GM12892 (cell line): ENCODE measurements at regions not wholly inside any gene's neighbourhood (a gene's known extent, or its start where the extent isn't known, plus 50 kb on each side); places are given as distances from the start of the nearest gene placed in this dataset.

Experiments used
- DNase-seq: peaks from one replicate; pipeline ENCODE4 v3.0.0; 2011; ENCODE audit not compliant: insufficient read length
- FAIRE-seq: peaks from 2 replicates; lab custom pipeline; 2011; peaks lifted over from hg19 to GRCh38; lab: Jason Lieb, UNC
- POLR2A ChIP-seq: IDR thresholded peaks from 2 replicates; pipeline ENCODE4 v1.6.1; 2011; ENCODE audit warnings: low read depth, low read length, control low read depth
- POLR2AphosphoS5 ChIP-seq: IDR thresholded peaks from 2 replicates; pipeline ENCODE4 v1.6.1; 2011; ENCODE audit warnings: low read depth, low read length, control low read depth
- TAF1 ChIP-seq: IDR thresholded peaks from 2 replicates; pipeline ENCODE4 v1.6.1; 2011; ENCODE audit warnings: low read depth, mild to moderate bottlenecking, control low read depth, low read length, borderline replicate concordance

DNA sequence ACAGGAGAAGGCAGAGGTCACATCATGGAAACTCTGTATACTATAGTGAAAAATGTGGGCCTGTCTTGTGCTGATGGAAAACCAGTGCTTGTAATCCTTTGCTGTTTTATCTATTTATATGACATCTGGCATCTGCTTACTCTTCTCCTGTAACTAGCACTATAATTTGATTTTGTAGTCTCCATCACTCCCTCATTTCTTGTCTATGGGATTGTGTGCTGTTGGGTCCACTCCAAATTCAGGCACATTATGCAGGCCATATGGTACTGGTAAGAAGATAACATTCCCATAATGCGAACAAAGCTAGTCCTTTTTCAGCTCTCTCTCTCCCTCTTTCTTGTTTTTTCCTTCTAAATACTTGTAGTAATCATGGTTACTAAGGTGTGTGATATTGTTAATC is 581.2 kb upstream of the IGFBP7 start:
- FAIRE-seq (no peak), DNase-seq (no peak)
- TF ChIP-seq POLR2AphosphoS5 = no peak
- TF ChIP-seq TAF1 = no peak
- TF ChIP-seq POLR2A = no peak

- TF ChIP-seq POLR2AphosphoS5 (no peak), POLR2A (no peak), TAF1 (no peak)
- DNase-seq = no peak
- no peak for FAIRE-seq
Measured at GRCh38 chr4:57689693-57690205, 579.6 kb upstream of the IGFBP7 start.

- FAIRE-seq (no peak), DNase-seq (no peak)
- TF ChIP-seq TAF1 = no peak
- TF ChIP-seq POLR2A = no peak
- TF ChIP-seq POLR2AphosphoS5 = no peak
Measured at GRCh38 chr4:57682275-57682674, 572.1 kb upstream of the IGFBP7 start.

DNA sequence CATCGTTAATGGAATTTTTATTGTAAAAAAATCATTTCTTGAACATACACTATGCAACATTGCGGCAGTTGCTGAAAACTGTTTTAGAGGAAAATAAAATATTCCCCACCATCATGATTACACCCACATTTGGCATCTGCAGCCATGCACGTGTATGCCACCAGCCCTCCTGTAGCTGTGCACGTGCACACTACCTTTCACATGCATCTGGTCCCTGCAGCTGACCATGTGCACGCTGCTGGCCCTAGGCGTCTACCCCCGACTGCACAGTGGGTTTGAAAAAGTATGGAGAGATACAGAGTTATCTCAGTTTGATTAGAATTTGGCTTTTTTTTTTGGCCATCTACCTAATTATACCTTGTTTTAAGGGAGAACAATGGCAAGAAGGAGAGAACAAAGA is 569.8 kb upstream of the IGFBP7 start:
- no peak for TF ChIP-seq POLR2AphosphoS5
- no peak for TF ChIP-seq POLR2A
- TF ChIP-seq TAF1 = no peak
- FAIRE-seq (no peak), DNase-seq (no peak)

GRCh38 chr4:57676394-57676793 is 566.2 kb upstream of the IGFBP7 start:
- no peak for DNase-seq
- FAIRE-seq = no peak
- no peak for TF ChIP-seq TAF1
- TF ChIP-seq POLR2AphosphoS5 = no peak
- no peak for TF ChIP-seq POLR2A

DNA sequence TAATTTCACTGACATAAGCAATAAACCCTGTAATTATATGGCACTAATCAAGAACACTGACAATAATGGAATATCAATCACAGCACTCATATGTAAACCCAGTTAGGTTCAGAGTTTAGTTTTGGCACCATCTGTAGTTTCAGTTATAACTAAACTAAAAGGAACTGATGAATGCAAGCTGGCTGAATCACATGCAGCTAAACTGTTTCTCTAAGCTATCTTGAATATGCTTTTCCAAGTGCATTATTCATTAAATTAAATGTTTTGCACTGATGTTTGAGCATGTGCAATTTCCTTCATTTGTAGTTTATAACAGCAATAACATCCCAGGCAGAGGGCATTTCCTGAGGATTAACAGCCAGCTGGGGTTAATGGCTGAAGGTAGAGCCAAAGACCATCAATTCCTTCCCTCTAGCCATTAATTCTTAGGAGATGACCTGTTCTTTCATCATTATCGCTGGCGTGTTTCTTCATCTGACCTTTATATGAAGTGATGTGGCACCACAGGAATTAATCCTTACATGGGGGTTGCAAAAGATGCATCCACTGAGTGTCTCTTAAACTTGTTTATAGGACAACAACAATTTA is 562.8 kb upstream of the IGFBP7 start:
- FAIRE-seq = no peak
- no peak for DNase-seq
- TF ChIP-seq POLR2AphosphoS5 (no peak), POLR2A (no peak), TAF1 (no peak)

DNA sequence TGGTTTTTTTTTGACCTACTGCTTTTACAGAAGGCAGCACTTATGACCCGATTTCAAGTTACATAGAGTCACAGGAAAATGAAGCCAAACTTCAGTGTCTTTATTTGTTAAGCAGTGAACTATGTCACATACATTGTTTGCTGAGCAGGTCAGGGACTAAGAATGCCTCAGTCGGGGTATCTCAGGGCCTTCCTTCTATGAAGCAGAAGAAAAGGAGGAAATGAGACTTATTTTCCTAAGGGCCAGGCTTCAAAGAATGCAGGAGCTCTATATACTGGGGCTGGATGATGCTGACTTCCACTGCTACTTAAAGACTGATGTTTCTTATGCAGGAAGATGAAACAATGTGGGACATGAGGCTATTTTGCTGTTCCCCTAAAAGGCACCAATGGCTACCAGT is 558.4 kb upstream of the IGFBP7 start:
- FAIRE-seq (no peak), DNase-seq (no peak)
- TF ChIP-seq POLR2A (no peak), POLR2AphosphoS5 (no peak), TAF1 (no peak)

DNA sequence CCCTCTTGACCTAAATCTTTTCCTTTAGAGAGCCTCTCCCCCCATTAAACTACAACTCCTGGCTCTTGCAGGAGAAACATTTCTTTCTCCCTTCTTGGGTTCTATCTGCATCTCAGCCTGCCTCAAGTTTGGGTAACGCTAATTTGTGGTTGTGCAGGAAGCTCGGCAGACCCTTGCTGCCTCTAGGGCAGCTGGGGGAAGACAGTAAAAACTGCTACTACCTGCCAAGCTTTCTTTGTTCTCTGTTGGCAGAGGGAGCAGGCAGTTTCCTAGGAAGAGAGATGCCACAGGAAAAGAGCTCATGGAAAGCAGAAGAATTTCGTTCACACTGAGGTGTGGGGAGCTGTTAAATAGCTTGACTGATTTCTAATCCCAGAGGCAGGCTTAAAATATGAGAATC is 555.6 kb upstream of the IGFBP7 start:
- no peak for TF ChIP-seq POLR2AphosphoS5
- TF ChIP-seq TAF1 = no peak
- no peak for TF ChIP-seq POLR2A
- no peak for FAIRE-seq
- no peak for DNase-seq

DNA sequence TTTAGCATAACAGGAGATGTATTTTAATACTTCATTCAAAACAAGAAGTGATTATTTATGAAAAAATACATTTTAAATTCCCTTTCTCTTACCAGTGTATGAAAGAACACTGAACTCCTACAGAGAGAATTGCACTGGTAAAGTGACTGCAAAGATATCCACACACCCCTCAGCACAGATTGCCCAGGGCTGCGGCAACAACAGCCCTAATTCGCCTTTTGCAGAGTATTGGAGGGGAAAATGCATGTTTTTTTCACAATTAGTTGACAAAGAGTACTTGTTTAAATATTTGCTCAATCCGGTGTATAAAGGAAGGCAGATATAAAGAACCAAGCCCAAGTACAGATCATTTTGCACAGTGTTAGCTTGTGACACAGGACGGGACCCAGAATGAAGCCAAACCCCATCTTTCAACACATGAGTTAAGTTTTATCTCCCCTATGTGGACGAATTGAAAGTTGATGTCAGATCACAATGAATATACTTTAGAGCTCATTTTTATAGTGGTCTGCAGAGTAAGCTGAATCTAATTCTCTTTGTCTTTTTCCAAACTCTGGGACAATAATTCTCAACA is 551.4 kb upstream of the IGFBP7 start:
- TF ChIP-seq POLR2AphosphoS5 = no peak
- TF ChIP-seq POLR2A = no peak
- no peak for TF ChIP-seq TAF1
- FAIRE-seq = no peak
- no peak for DNase-seq

GRCh38 chr4:57658673-57659072 is 548.5 kb upstream of the IGFBP7 start:
- DNase-seq = no peak
- no peak for FAIRE-seq
- TF ChIP-seq TAF1 (no peak), POLR2A (no peak), POLR2AphosphoS5 (no peak)

DNA sequence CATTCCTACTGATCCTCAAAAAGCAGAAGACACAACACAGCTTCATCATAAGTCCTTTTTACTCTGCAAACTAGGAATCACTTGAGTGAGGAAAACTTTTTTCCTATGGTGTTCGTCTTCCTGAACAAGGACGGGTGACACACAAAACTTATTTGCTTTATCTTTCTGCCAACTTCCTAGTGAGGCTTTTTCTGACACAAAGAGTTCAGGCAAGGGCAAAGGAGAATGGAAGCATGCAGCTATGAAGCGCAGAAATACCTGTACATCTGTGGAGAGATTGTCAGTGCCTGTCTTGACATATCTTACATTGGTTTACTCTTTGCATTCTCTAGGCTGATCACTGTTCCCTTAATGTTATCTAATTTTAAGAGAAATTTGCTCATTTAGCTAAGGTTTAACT is 548.0 kb upstream of the IGFBP7 start:
- no peak for DNase-seq
- no peak for FAIRE-seq
- TF ChIP-seq POLR2A (no peak), POLR2AphosphoS5 (no peak), TAF1 (no peak)

DNA sequence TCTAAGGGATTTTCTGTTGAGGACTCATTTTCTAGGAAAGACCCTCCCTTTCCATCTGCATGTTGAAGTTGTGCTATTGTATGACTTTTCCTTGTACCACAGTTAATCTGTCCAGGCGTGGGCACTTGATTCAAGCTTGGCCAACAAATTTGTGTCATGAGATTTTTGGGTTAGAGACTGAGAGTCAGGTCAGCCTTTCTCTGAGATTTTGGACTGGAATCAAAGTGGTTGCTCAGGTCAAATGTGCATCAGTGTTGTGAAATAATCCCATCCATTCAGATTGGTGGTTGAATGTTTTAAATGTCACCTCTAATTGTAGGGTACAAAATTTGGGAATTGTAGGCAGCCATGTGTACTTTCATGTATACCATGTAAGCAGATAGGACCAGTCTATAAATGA is 545.2 kb upstream of the IGFBP7 start:
- no peak for TF ChIP-seq POLR2AphosphoS5
- no peak for TF ChIP-seq TAF1
- no peak for TF ChIP-seq POLR2A
- DNase-seq (no peak), FAIRE-seq (no peak)
